Keratinocyte (primary cell): ENCODE measurements at regions not wholly inside any gene's neighbourhood (a gene's known extent, or its start where the extent isn't known, plus 50 kb on each side); places are given as distances from the start of the nearest gene placed in this dataset.

Experiments used
- DNase-seq: peaks from one replicate; pipeline ENCODE4 v3.0.0-alpha.2; 2011; ENCODE audit warnings: low read depth, missing footprints, low spot score
- FAIRE-seq: peaks from 2 replicates; lab custom pipeline; 2011; peaks lifted over from hg19 to GRCh38; lab: Jason Lieb, UNC
- H2AFZ ChIP-seq: 2 replicates; pipeline ENCODE4 v1.6.0; 2012; ENCODE audit warnings: low read length, control low read depth, inconsistent platforms; ENCODE audit not compliant: control insufficient read depth
- H3K27ac ChIP-seq: 2 replicates; pipeline ENCODE4 v1.5.1; 2011; ENCODE audit warnings: low read length; ENCODE audit not compliant: control insufficient read depth, insufficient read depth
- H3K27me3 ChIP-seq: 3 replicates; pipeline ENCODE4 v1.6.0; 2011; ENCODE audit warnings: low read length; ENCODE audit not compliant: control insufficient read depth, insufficient read depth; ENCODE audit errors: extremely low read depth
- H3K36me3 ChIP-seq, 2 experiments: 2 replicates in 1 of 2; 3 replicates in 1 of 2; pipeline ENCODE4 v1.5.1; 2011; ENCODE audit warnings: low read length in 2 of 2, mild to moderate bottlenecking in 1 of 2; ENCODE audit not compliant: control insufficient read depth in 2 of 2, insufficient read depth in 2 of 2; ENCODE audit errors: extremely low read depth in 1 of 2
- H3K4me1 ChIP-seq: 3 replicates; pipeline ENCODE4 v1.5.1; 2011; ENCODE audit warnings: low read length; ENCODE audit not compliant: control insufficient read depth, insufficient read depth; ENCODE audit errors: extremely low read depth
- H3K4me2 ChIP-seq: 3 replicates; pipeline ENCODE4 v1.6.0; 2011; ENCODE audit warnings: low read depth, low read length; ENCODE audit not compliant: control insufficient read depth, insufficient read depth; ENCODE audit errors: extremely low read depth
- H3K4me3 ChIP-seq, 3 experiments: fragments of 200-600 bp in 1 of 3; sonication (generic) in 1 of 3; 2 replicates in 2 of 3; 3 replicates in 1 of 3; pipeline ENCODE4 v1.5.1; 2011 to 2016; ENCODE audit warnings: low read length in 3 of 3, mild to moderate bottlenecking in 3 of 3, control low read depth in 2 of 3, inconsistent platforms in 1 of 3, low read depth in 1 of 3, mixed read lengths in 1 of 3, mixed run types in 1 of 3, moderate library complexity in 1 of 3; ENCODE audit not compliant: control insufficient read depth in 2 of 3, insufficient read depth in 2 of 3; ENCODE audit errors: extremely low read depth in 1 of 3
- H3K79me2 ChIP-seq: 2 replicates; pipeline ENCODE4 v1.6.0; 2012; ENCODE audit warnings: low read length; ENCODE audit not compliant: control insufficient read depth, insufficient read depth
- H3K9ac ChIP-seq: 3 replicates; pipeline ENCODE4 v1.6.0; 2011; ENCODE audit warnings: low read length; ENCODE audit not compliant: control insufficient read depth, insufficient read depth; ENCODE audit errors: extremely low read depth
- H3K9me1 ChIP-seq: 3 replicates; pipeline ENCODE4 v1.6.0; 2011; ENCODE audit warnings: low read length; ENCODE audit not compliant: control insufficient read depth, insufficient read depth; ENCODE audit errors: extremely low read depth
- H3K9me3 ChIP-seq: 2 replicates; pipeline ENCODE4 v1.5.1; 2012; ENCODE audit warnings: low read depth, low read length; ENCODE audit not compliant: control insufficient read depth
- H4K20me1 ChIP-seq: 3 replicates; pipeline ENCODE4 v1.6.0; 2011; ENCODE audit warnings: low read length; ENCODE audit not compliant: control insufficient read depth, insufficient read depth; ENCODE audit errors: extremely low read depth
- EZH2 ChIP-seq: IDR thresholded peaks from one replicate; pipeline ENCODE4 v1.6.1; 2012; ENCODE audit warnings: inconsistent platforms, mild to moderate bottlenecking, low read length, moderate library complexity
- dilution Hi-C: fragments of 300-500 bp; cut with MboI; formaldehyde crosslinking; loops from one replicate; pipeline ENCODE4 v1.7.0; 2020; ENCODE audit warnings: low sequenced_read_pairs; ENCODE audit not compliant: extremely low pct_ligation_motif_present
- TF ChIP-seq, protein P1 (sequence below), 3 experiments: IDR thresholded peaks in 1 of 3; conservative IDR thresholded peaks in 1 of 3; optimal IDR thresholded peaks in 1 of 3; 2 replicates in 2 of 3; 3 replicates in 1 of 3; pipeline versions ENCODE3 to v1.5.1; 2011; ENCODE audit warnings: low read length in 3 of 3, mild to moderate bottlenecking in 3 of 3, moderate library complexity in 2 of 3, control low read depth in 1 of 3, inconsistent platforms in 1 of 3; ENCODE audit not compliant: insufficient read depth in 2 of 3; ENCODE audit errors: extremely low read depth in 1 of 3

GRCh38 chr17:33977729-33978514 is 277.2 kb upstream of the CCL2 start:
- Histone ChIP-seq H3K4me3 (no peak overlapping the region), H3K36me3 (no peaks in the 10 kb centered on the region), H3K9ac (no peak overlapping the region), H3K79me2 (no peaks in the 10 kb centered on the region), H3K27me3 (no peaks in the 10 kb centered on the region), H2AFZ (no peak overlapping the region), H4K20me1 (no peaks in the 10 kb centered on the region), H3K27ac (no peak overlapping the region), H3K9me1 (no peaks in the 10 kb centered on the region), H3K4me1 (peaks cover 4% of the 10 kb centered on the region), H3K9me3 (no peaks in the 10 kb centered on the region), H3K4me2 (no peak overlapping the region)
- no peak for FAIRE-seq
- no peak for DNase-seq
- TF ChIP-seq, protein P1, sequence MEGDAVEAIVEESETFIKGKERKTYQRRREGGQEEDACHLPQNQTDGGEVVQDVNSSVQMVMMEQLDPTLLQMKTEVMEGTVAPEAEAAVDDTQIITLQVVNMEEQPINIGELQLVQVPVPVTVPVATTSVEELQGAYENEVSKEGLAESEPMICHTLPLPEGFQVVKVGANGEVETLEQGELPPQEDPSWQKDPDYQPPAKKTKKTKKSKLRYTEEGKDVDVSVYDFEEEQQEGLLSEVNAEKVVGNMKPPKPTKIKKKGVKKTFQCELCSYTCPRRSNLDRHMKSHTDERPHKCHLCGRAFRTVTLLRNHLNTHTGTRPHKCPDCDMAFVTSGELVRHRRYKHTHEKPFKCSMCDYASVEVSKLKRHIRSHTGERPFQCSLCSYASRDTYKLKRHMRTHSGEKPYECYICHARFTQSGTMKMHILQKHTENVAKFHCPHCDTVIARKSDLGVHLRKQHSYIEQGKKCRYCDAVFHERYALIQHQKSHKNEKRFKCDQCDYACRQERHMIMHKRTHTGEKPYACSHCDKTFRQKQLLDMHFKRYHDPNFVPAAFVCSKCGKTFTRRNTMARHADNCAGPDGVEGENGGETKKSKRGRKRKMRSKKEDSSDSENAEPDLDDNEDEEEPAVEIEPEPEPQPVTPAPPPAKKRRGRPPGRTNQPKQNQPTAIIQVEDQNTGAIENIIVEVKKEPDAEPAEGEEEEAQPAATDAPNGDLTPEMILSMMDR (optimal IDR thresholded peaks at IDR 0.05 in 1 of 3, IDR thresholded peaks at IDR 0.05 in 1 of 3, conservative IDR thresholded peaks at IDR 0.05 in 1 of 3; ENCODE audit: extremely low read depth in 1 of 3, insufficient read depth in 2 of 3, low read length in 3 of 3): no peak
- TF ChIP-seq EZH2: no peak
- dilution Hi-C loops: no loop called here

GRCh38 chr17:33978889-33979288 is 276.2 kb upstream of the CCL2 start:
- dilution Hi-C loops: no loop called here
- no peak for FAIRE-seq
- no peak for DNase-seq
- Histone ChIP-seq H3K4me1 (peaks cover 4% of the 10 kb centered on the region), H3K4me3 (no peak overlapping the region), H3K9me3 (no peaks in the 10 kb centered on the region), H4K20me1 (no peaks in the 10 kb centered on the region), H3K36me3 (no peaks in the 10 kb centered on the region), H3K9me1 (no peaks in the 10 kb centered on the region), H2AFZ (no peak overlapping the region), H3K79me2 (no peaks in the 10 kb centered on the region), H3K4me2 (no peak overlapping the region), H3K9ac (no peak overlapping the region), H3K27me3 (no peaks in the 10 kb centered on the region), H3K27ac (no peak overlapping the region)
- TF ChIP-seq, protein P1 (optimal IDR thresholded peaks at IDR 0.05 in 1 of 3, IDR thresholded peaks at IDR 0.05 in 1 of 3, conservative IDR thresholded peaks at IDR 0.05 in 1 of 3; ENCODE audit: extremely low read depth in 1 of 3, insufficient read depth in 2 of 3, low read length in 3 of 3): no peak
- no peak for TF ChIP-seq EZH2
